Keratinocyte (primary cell): ENCODE measurements at regions not wholly inside any gene's neighbourhood (a gene's known extent, or its start where the extent isn't known, plus 50 kb on each side); places are given as distances from the start of the nearest gene placed in this dataset.

ENCODE experiments used
- DNase-seq: peaks from one replicate; pipeline ENCODE4 v3.0.0-alpha.2; 2011; ENCODE audit warnings: low read depth, missing footprints, low spot score
- FAIRE-seq: peaks from 2 replicates; lab custom pipeline; 2011; peaks lifted over from hg19 to GRCh38; lab: Jason Lieb, UNC
- H2AFZ ChIP-seq: 2 replicates; pipeline ENCODE4 v1.6.0; 2012; ENCODE audit warnings: low read length, control low read depth, inconsistent platforms; ENCODE audit not compliant: control insufficient read depth
- H3K27ac ChIP-seq: 2 replicates; pipeline ENCODE4 v1.5.1; 2011; ENCODE audit warnings: low read length; ENCODE audit not compliant: control insufficient read depth, insufficient read depth
- H3K27me3 ChIP-seq: 3 replicates; pipeline ENCODE4 v1.6.0; 2011; ENCODE audit warnings: low read length; ENCODE audit not compliant: control insufficient read depth, insufficient read depth; ENCODE audit errors: extremely low read depth
- H3K36me3 ChIP-seq, 2 experiments: 2 replicates in 1 of 2; 3 replicates in 1 of 2; pipeline ENCODE4 v1.5.1; 2011; ENCODE audit warnings: low read length in 2 of 2, mild to moderate bottlenecking in 1 of 2; ENCODE audit not compliant: control insufficient read depth in 2 of 2, insufficient read depth in 2 of 2; ENCODE audit errors: extremely low read depth in 1 of 2
- H3K4me1 ChIP-seq: 3 replicates; pipeline ENCODE4 v1.5.1; 2011; ENCODE audit warnings: low read length; ENCODE audit not compliant: control insufficient read depth, insufficient read depth; ENCODE audit errors: extremely low read depth
- H3K4me2 ChIP-seq: 3 replicates; pipeline ENCODE4 v1.6.0; 2011; ENCODE audit warnings: low read depth, low read length; ENCODE audit not compliant: control insufficient read depth, insufficient read depth; ENCODE audit errors: extremely low read depth
- H3K4me3 ChIP-seq, 3 experiments: fragments of 200-600 bp in 1 of 3; sonication (generic) in 1 of 3; 2 replicates in 2 of 3; 3 replicates in 1 of 3; pipeline ENCODE4 v1.5.1; 2011 to 2016; ENCODE audit warnings: low read length in 3 of 3, mild to moderate bottlenecking in 3 of 3, control low read depth in 2 of 3, inconsistent platforms in 1 of 3, low read depth in 1 of 3, mixed read lengths in 1 of 3, mixed run types in 1 of 3, moderate library complexity in 1 of 3; ENCODE audit not compliant: control insufficient read depth in 2 of 3, insufficient read depth in 2 of 3; ENCODE audit errors: extremely low read depth in 1 of 3
- H3K79me2 ChIP-seq: 2 replicates; pipeline ENCODE4 v1.6.0; 2012; ENCODE audit warnings: low read length; ENCODE audit not compliant: control insufficient read depth, insufficient read depth
- H3K9ac ChIP-seq: 3 replicates; pipeline ENCODE4 v1.6.0; 2011; ENCODE audit warnings: low read length; ENCODE audit not compliant: control insufficient read depth, insufficient read depth; ENCODE audit errors: extremely low read depth
- H3K9me1 ChIP-seq: 3 replicates; pipeline ENCODE4 v1.6.0; 2011; ENCODE audit warnings: low read length; ENCODE audit not compliant: control insufficient read depth, insufficient read depth; ENCODE audit errors: extremely low read depth
- H3K9me3 ChIP-seq: 2 replicates; pipeline ENCODE4 v1.5.1; 2012; ENCODE audit warnings: low read depth, low read length; ENCODE audit not compliant: control insufficient read depth
- H4K20me1 ChIP-seq: 3 replicates; pipeline ENCODE4 v1.6.0; 2011; ENCODE audit warnings: low read length; ENCODE audit not compliant: control insufficient read depth, insufficient read depth; ENCODE audit errors: extremely low read depth
- EZH2 ChIP-seq: IDR thresholded peaks from one replicate; pipeline ENCODE4 v1.6.1; 2012; ENCODE audit warnings: inconsistent platforms, mild to moderate bottlenecking, low read length, moderate library complexity
- dilution Hi-C: fragments of 300-500 bp; cut with MboI; formaldehyde crosslinking; loops from one replicate; pipeline ENCODE4 v1.7.0; 2020; ENCODE audit warnings: low sequenced_read_pairs; ENCODE audit not compliant: extremely low pct_ligation_motif_present
- TF ChIP-seq, protein P1 (sequence below), 3 experiments: IDR thresholded peaks in 1 of 3; conservative IDR thresholded peaks in 1 of 3; optimal IDR thresholded peaks in 1 of 3; 2 replicates in 2 of 3; 3 replicates in 1 of 3; pipeline versions ENCODE3 to v1.5.1; 2011; ENCODE audit warnings: low read length in 3 of 3, mild to moderate bottlenecking in 3 of 3, moderate library complexity in 2 of 3, control low read depth in 1 of 3, inconsistent platforms in 1 of 3; ENCODE audit not compliant: insufficient read depth in 2 of 3; ENCODE audit errors: extremely low read depth in 1 of 3

DNA sequence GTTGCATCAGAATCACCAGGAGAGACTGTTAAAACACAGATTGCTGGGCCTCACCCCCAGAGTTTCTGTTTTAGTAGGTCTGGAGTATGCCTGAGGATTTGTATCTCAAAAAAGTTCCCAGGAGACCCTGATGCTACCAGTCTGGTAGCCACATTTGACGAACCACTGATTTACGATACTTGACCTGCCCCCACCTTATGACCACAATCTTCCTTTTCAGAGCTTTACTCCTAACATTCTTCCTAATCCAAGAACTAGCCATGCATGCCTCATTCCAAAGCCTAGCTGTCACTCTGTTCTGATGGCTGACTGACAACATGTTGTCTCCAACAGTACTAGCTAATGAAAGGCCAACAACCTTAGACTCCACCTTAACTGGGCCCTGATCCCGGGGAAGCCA lies 191.4 kb downstream of the MBD2 start:
- Histone ChIP-seq H3K27me3 (no peaks in the 10 kb centered on the region), H2AFZ (no peak overlapping the region), H3K9me1 (no peaks in the 10 kb centered on the region), H3K9ac (no peak overlapping the region), H3K4me1 (no peaks in the 10 kb centered on the region), H3K4me3 (no peak overlapping the region), H4K20me1 (no peaks in the 10 kb centered on the region), H3K4me2 (no peak overlapping the region), H3K36me3 (no peaks in the 10 kb centered on the region), H3K9me3 (no peaks in the 10 kb centered on the region), H3K27ac (no peak overlapping the region), H3K79me2 (no peaks in the 10 kb centered on the region)
- DNase-seq (no peak), FAIRE-seq (no peak)
- dilution Hi-C loops = no loop called here
- no peak for TF ChIP-seq EZH2
- TF ChIP-seq, protein P1, sequence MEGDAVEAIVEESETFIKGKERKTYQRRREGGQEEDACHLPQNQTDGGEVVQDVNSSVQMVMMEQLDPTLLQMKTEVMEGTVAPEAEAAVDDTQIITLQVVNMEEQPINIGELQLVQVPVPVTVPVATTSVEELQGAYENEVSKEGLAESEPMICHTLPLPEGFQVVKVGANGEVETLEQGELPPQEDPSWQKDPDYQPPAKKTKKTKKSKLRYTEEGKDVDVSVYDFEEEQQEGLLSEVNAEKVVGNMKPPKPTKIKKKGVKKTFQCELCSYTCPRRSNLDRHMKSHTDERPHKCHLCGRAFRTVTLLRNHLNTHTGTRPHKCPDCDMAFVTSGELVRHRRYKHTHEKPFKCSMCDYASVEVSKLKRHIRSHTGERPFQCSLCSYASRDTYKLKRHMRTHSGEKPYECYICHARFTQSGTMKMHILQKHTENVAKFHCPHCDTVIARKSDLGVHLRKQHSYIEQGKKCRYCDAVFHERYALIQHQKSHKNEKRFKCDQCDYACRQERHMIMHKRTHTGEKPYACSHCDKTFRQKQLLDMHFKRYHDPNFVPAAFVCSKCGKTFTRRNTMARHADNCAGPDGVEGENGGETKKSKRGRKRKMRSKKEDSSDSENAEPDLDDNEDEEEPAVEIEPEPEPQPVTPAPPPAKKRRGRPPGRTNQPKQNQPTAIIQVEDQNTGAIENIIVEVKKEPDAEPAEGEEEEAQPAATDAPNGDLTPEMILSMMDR (optimal IDR thresholded peaks at IDR 0.05 in 1 of 3, IDR thresholded peaks at IDR 0.05 in 1 of 3, conservative IDR thresholded peaks at IDR 0.05 in 1 of 3; ENCODE audit: extremely low read depth in 1 of 3, insufficient read depth in 2 of 3, low read length in 3 of 3) = no peak

DNA sequence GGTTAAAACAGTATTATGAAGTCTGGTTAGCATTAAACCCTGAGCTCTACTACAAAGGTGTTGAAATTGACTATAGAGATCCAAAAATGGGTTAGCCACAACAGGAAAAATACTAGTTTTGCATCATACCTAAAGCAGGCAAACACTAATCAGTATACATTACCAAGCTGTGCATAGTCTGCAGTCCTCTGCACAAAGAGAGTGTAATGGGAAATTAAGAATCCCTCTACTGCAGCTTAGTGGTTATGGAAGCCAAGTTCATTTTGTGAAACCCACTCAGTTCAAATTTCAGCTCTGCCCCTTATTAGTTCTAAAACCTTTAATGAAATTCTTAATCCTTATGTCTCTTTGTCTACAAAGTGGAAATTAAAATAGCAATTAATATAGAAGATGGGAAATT lies 192.1 kb downstream of the MBD2 start:
- Histone ChIP-seq H3K4me1 (no peaks in the 10 kb centered on the region), H3K9me3 (no peaks in the 10 kb centered on the region), H3K36me3 (no peaks in the 10 kb centered on the region), H3K9ac (no peak overlapping the region), H3K27me3 (no peaks in the 10 kb centered on the region), H3K4me3 (no peak overlapping the region), H3K79me2 (no peaks in the 10 kb centered on the region), H2AFZ (no peak overlapping the region), H3K4me2 (no peak overlapping the region), H3K9me1 (no peaks in the 10 kb centered on the region), H4K20me1 (no peaks in the 10 kb centered on the region), H3K27ac (no peak overlapping the region)
- FAIRE-seq (no peak), DNase-seq (no peak)
- dilution Hi-C loops = no loop called here
- TF ChIP-seq EZH2 = no peak
- TF ChIP-seq, protein P1 (optimal IDR thresholded peaks at IDR 0.05 in 1 of 3, IDR thresholded peaks at IDR 0.05 in 1 of 3, conservative IDR thresholded peaks at IDR 0.05 in 1 of 3; ENCODE audit: extremely low read depth in 1 of 3, insufficient read depth in 2 of 3, low read length in 3 of 3) = no peak
